Mucosa of gallbladder (tissue), 1 donor: ENCODE measurements at regions not wholly inside any gene's neighbourhood (a gene's known extent, or its start where the extent isn't known, plus 50 kb on each side); places are given as distances from the start of the nearest gene placed in this dataset.

Experiments used
- DNase-seq: peaks from one replicate; pipeline ENCODE4 v3.0.0-alpha.2; 2020; ENCODE audit warnings: low spot score
- donor health status: DM: no; HTN: no; CAD: no.

DNA sequence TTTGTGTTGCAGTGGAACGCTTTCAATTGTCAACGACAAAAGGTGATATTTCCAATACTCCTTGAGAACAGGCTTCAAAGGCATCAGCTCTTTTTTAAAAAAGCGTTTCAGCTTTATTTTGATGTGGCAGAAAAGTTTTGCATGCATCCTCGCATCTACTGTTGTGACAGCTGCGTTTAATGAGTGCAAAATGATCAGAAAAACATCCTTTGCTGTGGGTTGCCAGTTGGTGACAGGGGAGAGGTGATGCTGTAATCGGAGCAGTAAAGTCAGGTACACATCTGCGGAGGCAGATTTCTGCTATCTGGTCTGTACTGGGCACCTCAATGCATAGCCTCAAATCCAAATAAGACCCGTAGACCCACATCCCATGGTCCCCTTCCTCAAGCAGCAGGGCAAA, 91.9 kb upstream of the POU3F3 start:
- DNase-seq = no peak

DNA sequence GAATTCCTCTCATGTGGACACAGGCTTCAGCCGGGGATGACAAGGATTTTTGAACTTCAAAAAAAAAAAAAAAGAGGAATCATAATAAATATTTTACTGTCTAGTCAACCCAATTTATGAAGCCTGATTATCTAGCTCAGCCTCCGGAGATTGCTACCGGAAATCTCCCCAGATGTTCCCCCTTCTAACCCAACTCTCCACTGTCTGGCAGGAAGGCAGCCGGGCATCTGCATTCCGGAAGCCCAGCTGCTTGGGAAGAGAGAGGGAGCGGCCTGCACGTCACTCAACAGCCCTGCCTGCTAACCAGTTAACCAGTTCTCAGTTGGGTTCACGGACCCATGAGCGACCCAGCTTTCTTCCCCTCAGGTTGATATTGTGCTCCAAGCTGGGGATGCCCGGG, 87.2 kb upstream of the POU3F3 start:
- no peak for DNase-seq

DNA sequence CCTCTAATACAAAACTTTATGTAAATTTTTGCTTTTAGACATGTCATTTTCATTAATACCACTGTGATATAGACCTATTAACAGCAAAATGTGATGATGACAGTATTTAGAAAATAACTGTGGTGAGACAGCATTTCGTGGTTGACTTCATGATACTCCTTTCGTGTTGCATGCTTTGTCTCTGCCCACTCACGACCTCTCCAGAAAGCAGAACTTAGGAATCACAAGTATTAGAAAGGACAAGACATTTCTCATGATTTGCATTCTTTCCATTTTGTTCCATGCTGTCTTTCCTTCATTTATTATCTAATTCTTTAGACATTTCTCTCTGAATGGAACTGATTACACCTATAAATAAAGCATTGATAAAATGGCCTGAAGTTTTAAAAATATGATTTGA, 85.2 kb upstream of the POU3F3 start:
- no peak for DNase-seq

DNA sequence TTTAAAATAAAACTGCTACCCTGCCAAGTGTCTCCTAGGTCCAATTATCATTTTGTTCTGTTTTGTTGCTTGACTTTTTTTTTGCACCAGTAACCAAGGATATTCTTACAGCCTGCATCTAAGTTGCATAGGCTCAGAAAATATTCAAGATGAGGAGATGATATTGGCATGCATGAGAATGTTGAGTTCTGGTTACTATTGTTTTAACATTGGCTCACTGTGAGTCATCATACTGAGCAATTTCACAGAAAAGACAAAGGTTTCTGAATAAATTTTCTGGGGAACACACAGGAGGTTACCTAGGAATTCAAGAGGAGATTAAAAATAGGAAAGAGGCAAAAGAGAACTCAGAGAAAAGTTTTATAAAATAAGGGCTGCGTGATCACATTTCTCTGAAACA, 84.8 kb upstream of the POU3F3 start:
- DNase-seq = no peak

DNA sequence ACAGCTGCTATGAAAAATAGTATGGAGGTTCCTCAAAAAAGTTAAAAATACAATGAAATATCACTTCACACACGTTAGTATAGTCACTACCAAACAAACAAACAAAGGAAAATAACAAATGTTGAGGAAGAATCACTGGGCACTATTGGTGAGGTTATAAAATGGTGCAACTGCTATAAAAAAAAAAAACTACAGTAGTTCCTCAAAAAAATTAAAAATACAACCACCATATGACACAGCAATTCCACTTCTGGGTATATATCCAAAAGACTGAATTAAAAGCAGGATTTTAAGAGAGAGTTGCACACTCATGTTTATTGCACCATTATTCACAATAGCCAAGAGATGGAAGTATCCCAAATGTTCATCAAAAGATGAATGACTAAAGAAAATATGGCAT, 80.9 kb upstream of the POU3F3 start:
- DNase-seq = no peak

DNA sequence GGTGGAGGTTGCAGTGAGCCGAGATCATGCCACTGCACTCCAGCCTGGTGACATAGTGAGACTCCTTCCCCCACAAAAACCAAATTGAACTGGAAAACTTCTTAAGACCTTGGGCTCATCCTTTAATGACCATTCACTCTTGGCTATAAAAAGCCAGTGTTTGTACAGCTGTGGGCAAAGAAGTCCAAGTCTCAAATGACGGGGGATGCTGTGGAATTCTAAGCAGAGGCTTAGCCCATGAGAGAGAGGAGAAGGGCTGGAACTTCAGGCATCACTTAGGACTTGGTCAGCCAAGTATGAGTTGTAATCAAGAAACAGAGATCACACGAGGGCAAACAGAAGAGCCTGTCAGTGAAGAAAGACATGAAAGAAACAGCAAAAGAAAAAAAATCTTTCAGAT, 79.3 kb upstream of the POU3F3 start:
- DNase-seq = no peak

DNA sequence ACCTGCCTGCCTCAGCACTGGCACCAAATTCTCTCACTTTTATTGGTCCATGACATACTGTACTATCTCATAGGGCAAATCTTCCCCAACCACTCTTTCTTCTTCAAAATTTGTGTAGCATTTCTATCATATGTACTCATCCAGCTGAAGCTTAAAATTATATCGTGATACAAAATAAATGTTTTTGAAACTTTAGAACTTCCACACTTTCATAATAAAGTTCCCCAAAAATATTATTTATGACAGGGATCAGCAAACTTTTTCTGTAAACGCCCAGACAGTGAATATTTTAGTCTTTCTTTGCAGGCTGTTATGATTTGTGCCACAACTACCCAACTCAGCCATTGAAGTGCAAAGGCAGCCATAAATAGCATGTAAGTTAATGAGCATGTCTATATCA, 76.2 kb upstream of the POU3F3 start:
- DNase-seq = no peak

DNA sequence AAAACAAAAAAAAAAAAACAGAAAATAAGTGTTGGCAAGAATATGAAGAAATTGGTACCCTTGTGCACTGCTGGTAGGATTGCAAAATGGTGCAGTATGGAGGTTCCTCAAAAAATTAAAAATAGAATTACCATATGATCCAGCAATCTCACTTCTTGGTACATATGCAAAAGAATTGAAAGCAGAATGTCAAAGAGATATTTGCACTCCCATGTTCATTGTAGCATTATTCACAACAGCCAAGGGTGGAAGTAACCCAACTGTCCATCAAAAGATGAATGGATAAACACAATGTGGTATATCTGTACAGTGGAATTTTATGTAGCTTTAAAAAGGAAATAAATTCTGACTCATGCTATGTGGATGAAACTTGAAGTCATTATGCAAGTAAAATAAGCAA, 72.8 kb upstream of the POU3F3 start:
- DNase-seq = no peak

DNA sequence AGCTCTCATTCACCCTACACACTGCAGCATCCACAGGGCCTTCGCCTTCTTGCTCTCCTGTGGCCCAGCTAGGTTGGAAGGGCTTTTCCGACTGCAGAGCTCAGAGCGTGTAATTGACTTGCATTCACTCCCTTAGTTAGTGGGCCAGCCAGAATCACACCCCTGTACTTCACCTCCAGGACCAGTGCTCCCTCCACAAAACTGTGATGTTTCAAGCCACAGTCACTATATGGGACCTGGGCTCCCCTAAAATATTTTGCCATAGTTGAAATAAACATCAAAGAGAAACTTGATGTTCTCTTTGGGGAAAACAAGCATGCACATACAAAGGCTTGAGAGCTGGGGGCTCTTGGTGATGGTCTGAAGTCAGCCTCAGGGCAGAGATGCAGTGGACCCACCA, 69.7 kb upstream of the POU3F3 start:
- no peak for DNase-seq

DNA sequence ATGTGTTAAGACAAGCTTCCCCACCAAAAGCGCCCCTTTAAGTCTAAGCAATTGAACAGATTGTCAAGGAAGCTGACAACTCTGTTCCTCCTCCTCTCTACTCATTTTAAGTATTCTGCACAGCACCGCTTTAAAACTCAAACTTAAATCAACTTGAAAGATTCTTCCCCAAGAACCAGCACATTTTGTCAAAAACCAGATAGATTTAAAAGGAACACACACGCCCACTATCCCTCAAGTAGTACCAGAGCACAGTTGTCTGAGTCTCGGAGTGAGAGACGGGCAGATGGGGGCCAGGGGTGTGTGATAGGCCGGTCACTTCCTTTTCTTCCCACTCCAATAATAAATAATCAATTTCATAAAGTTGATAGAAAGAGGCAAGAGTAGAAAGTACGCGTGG, 67.7 kb upstream of the POU3F3 start:
- DNase-seq = no peak

DNA sequence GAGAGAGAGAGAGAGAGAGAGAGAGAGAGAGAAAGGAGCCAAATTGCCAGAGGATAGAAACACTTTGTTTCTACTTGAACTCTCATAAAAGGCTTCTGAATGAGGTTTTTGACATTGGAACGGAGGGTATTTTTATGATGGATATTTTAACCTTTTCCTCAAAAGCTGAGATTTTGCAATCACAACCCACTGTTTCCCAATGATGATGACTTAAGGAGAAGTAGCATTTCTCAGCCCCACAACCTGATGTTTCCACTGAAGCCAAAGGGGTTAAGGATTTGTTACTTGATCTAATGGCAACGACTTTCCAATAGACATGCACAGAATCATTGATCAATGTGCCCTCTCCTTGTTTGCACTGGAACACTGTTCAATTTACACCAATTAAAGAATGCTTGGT, 67.1 kb upstream of the POU3F3 start:
- no peak for DNase-seq

DNA sequence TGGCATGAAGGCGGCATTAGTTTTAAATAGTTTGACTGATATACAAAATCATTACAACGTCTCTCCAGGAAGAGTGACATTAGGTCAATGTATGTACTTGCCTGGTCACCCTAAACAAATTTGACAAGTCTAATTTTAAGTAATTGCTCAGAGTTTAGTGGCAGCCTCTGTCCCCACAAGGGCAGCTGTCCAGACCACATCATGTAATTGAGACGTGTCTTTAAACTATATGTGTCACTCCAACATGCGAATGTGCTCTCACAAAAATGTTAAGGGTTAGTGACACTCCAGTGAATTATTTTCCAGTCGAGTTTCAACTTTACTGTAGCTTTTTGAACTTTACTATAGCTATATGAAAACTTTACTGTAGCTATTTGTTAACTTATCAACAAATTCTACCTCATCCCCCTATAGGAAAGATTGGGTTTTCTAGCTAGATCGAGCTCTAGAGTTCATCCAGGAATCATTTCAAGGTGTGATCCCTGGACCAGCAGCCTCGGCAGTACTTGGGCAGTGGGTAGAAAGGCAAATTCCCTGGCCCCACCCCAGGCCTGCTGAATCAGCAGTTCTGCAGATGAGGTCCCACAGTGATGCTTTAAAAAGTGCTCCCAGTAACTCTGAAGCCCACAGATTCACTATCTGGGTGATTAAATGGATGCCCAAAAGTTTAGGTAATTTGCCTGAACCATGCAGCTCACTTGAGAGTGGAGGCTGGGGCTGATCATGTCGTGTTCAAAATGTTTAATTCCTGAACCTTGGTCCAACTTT, 66.4 kb upstream of the POU3F3 start:
- DNase-seq = no peak

DNA sequence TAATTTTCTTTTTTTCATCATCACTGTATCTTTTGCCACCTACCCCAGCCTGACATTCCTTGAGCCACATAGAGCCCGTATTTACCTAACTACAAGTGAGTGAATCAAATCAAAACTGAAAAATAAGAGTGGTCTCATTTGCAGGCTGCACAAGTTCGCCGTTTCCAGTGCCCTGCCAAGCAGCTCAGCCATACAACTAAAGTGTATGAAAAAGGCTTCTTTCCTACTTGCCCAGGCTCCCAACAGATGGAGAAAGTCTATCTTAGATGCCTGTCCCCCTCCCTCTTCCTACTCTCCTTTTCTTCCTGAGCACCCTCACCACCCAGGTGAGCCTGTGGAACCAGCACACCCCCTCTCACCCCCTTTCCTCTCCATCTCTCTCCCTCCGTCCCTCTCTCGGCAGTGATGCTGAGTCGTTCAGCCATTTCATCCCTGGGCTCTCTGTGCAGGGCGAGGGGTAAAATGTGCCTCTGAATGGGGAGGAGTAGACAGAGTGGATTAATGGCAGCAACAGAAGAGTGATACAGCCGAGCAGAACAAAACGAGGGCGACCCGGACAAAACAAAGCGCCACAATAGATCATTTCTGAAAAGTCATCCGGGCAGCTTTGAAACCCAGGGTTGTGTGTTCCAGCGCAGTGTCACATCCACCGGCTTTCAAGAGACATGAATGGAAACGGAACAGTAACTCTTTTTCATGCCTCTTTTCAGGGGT, 65.0 kb upstream of the POU3F3 start:
- DNase-seq = no peak

DNA sequence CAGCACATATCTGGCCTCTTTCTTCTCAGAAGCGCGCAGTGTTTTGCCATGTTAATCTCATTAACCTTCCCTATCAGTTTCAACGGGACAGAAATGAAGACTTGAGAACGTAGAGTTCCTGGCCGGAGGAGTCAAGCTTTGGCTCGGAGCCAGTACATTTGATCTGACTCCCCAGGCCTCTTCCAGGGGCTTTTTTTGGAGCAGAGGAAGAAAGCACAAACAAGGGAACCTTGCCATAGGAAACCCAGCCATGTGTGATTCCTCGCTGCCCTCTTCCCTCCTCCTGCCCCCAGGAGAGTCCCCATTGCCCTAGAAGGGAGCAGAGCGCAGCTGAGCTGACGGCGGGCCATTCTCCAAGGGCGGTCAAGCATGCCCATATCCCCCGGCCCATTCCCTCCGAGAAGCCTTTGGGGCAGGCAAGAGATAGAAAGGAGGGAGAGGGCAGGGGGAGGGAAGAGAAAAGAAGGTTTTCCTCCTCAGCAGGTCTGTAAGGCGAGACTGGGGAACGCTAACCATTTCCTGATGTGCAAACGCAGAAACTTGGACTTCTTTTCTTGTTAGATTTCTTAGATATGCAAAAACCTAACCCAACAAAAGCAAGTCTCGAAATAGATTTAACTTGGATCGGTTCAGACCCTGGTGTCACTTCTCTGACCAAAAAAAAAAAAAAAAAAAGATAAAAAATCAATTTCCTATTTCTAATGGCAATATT, 63.7 kb upstream of the POU3F3 start:
- no peak for DNase-seq

DNA sequence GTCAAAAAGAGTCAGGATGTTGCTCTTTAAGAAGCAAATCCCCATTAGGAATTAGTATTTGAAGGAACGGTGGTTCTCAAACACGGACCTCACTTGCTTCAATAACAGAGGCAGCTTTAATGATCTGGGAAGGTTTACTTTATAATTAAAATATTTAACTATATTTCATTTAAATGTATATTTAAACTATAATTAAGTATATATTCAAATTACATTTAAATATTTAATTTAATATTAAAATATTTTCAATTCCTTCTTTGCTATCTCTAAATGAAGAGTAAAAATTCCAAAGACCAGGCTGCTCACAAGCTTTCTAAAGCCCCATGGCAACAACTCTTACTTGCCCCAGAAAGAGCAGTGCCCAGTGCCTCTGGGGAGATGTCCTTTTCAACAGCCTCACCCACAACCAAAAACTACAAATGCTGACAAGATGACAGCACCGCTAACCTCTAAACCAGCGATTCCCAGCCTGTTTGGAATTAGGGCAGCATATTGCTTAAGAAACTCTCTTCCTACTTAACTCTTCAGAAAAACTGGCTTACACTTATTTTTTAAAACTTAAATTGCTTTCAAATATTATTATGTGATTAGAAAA, 62.9 kb upstream of the POU3F3 start:
- no peak for DNase-seq

DNA sequence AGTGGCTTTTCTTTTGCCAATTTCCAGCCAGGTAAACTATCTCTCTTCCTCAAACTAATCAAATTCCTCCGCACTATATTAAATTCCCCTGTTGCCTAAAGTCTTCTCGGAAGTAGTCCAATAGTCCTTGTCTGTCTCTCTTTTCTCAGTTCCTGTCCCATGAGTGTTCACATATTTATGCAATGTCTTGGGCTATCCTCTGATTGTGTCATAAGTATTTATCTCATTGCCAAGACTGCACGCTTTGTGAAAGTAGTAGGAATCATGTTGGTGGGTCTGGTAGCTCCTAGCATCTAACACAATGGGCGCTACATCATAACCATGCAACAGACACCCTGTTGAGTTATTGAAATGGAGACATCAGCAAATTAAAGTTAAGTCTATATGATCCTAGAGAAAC, 59.9 kb upstream of the POU3F3 start:
- no peak for DNase-seq

DNA sequence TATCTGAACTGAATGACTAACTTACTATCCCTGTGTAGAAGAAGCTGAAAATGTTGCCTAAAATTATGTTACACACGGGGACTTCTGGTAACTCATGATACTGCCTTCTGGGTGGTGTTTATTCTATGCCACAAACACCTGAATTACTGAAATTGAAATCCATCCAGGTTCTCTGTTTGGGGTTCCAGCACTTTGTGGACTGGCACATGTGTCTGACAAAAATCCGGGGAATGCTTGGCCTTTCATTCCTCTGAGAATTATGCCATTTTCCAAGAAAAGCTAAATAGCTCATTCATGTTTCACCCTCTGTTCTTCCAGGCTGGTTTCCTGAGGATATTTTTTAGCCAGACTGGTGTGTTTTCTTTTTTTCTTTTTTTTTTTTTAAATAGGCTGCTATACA, 59.5 kb upstream of the POU3F3 start:
- DNase-seq = no peak
